SK-N-MC (cell line): ENCODE measurements at regions not wholly inside any gene's neighbourhood (a gene's known extent, or its start where the extent isn't known, plus 50 kb on each side); places are given as distances from the start of the nearest gene placed in this dataset.

Experiments
- DNase-seq: peaks from one replicate; pipeline ENCODE4 v3.0.0-alpha.2; 2011; ENCODE audit warnings: low read depth, low spot score
- H3K27ac ChIP-seq: fragments of 200-600 bp; sonication (generic); 2 replicates; pipeline ENCODE4 v1.5.1; 2016; ENCODE audit warnings: mixed run types
- H3K36me3 ChIP-seq: fragments of 200-600 bp; sonication (generic); 2 replicates; pipeline ENCODE4 v1.6.1; 2017; ENCODE audit warnings: antibody characterized with exemption, low read length, mixed read lengths; ENCODE audit not compliant: insufficient read depth
- H3K4me3 ChIP-seq: fragments of 200-600 bp; sonication (generic); 2 replicates; pipeline ENCODE4 v1.5.1; 2016
- H3K9ac ChIP-seq: fragments of 200-600 bp; sonication (generic); 2 replicates; pipeline ENCODE4 v1.8.0; 2017; ENCODE audit warnings: mixed run types, mixed read lengths; ENCODE audit not compliant: insufficient read length
- H3K9me3 ChIP-seq: fragments of 200-600 bp; sonication (generic); 2 replicates; pipeline ENCODE4 v1.6.1; 2017; ENCODE audit warnings: low read depth, mild to moderate bottlenecking, antibody characterized with exemption, low read length, moderate library complexity, mixed read lengths
- EZH2 ChIP-seq: fragments of 200-600 bp; sonication (generic); IDR thresholded peaks from one replicate; pipeline ENCODE4 v1.6.1; 2017; ENCODE audit warnings: antibody characterized with exemption
- FOXP2 ChIP-seq: optimal IDR thresholded peaks from 2 replicates; pipeline ENCODE3; 2011; ENCODE audit warnings: mild to moderate bottlenecking, moderate library complexity; ENCODE audit not compliant: insufficient read depth; ENCODE audit errors: extremely low read length, control extremely low read depth
- POLR2AphosphoS5 ChIP-seq: IDR thresholded peaks from 2 replicates; pipeline ENCODE4 v1.6.1; 2012; ENCODE audit warnings: mild to moderate bottlenecking, low read depth, low read length, borderline replicate concordance

GRCh38 chr2:180314086-180314485, 307.0 kb upstream of the CWC22 start:
- TF ChIP-seq FOXP2 (no peak), POLR2AphosphoS5 (no peak), EZH2 (no peak)
- DNase-seq = no peak

GRCh38 chr2:180312542-180312941, 305.4 kb upstream of the CWC22 start:
- no peak overlapping the region for H3K27ac ChIP-seq
- H3K4me3 ChIP-seq = no peak overlapping the region
- no peaks in the 10 kb centered on the region for H3K9me3 ChIP-seq
- DNase-seq = no peak
- H3K36me3 ChIP-seq = no peaks in the 10 kb centered on the region
- TF ChIP-seq EZH2 (no peak), POLR2AphosphoS5 (no peak), FOXP2 (no peak)
- no peak overlapping the region for H3K9ac ChIP-seq

More at GRCh38 chr2:180314086-180314485, 307.0 kb upstream of the CWC22 start:
- H3K9ac ChIP-seq = no peak overlapping the region
- H3K9me3 ChIP-seq = no peaks in the 10 kb centered on the region
- no peak overlapping the region for H3K27ac ChIP-seq
- H3K4me3 ChIP-seq = no peak overlapping the region
- H3K36me3 ChIP-seq = no peaks in the 10 kb centered on the region

- no peak for TF ChIP-seq EZH2
- DNase-seq = no peak
These were observed 300.0 kb upstream of the CWC22 start for GRCh38 chr2:180307096-180307495.

GRCh38 chr2:180306346-180306745, 299.2 kb upstream of the CWC22 start:
- H3K9me3 ChIP-seq = no peaks in the 10 kb centered on the region
- no peak for DNase-seq
- no peak overlapping the region for H3K9ac ChIP-seq
- no peak overlapping the region for H3K27ac ChIP-seq
- no peak overlapping the region for H3K4me3 ChIP-seq
- TF ChIP-seq POLR2AphosphoS5 = no peak
- no peak for TF ChIP-seq FOXP2
- no peak for TF ChIP-seq EZH2
- H3K36me3 ChIP-seq = no peaks in the 10 kb centered on the region

More at GRCh38 chr2:180307096-180307495, 300.0 kb upstream of the CWC22 start:
- Histone ChIP-seq H3K27ac (no peak overlapping the region), H3K4me3 (no peak overlapping the region), H3K36me3 (no peaks in the 10 kb centered on the region), H3K9ac (no peak overlapping the region), H3K9me3 (no peaks in the 10 kb centered on the region)

- no peak for DNase-seq
- TF ChIP-seq POLR2AphosphoS5 (no peak), EZH2 (no peak), FOXP2 (no peak)
- H3K27ac ChIP-seq = no peak overlapping the region
- no peak overlapping the region for H3K9ac ChIP-seq
- H3K4me3 ChIP-seq = no peak overlapping the region
- H3K36me3 ChIP-seq = no peaks in the 10 kb centered on the region
- H3K9me3 ChIP-seq = no peaks in the 10 kb centered on the region
These were observed 284.7 kb upstream of the CWC22 start for GRCh38 chr2:180291552-180292421.

- no peaks in the 10 kb centered on the region for H3K9me3 ChIP-seq
- H3K9ac ChIP-seq = no peak overlapping the region
- H3K4me3 ChIP-seq = no peak overlapping the region
- TF ChIP-seq POLR2AphosphoS5 = no peak
- no peak for TF ChIP-seq FOXP2
- TF ChIP-seq EZH2 = no peak
- H3K27ac ChIP-seq = no peak overlapping the region
- no peaks in the 10 kb centered on the region for H3K36me3 ChIP-seq
- DNase-seq = no peak
These were observed 284.0 kb upstream of the CWC22 start for GRCh38 chr2:180291060-180291459.

- Histone ChIP-seq H3K9me3 (no peaks in the 10 kb centered on the region), H3K27ac (no peak overlapping the region), H3K36me3 (no peaks in the 10 kb centered on the region), H3K9ac (no peak overlapping the region), H3K4me3 (no peak overlapping the region)
- DNase-seq = no peak
- TF ChIP-seq FOXP2 (no peak), EZH2 (no peak), POLR2AphosphoS5 (no peak)
These were observed 282.5 kb upstream of the CWC22 start for GRCh38 chr2:180289627-180290026.

GRCh38 chr2:180279581-180279980, 272.5 kb upstream of the CWC22 start:
- Histone ChIP-seq H3K36me3 (no peaks in the 10 kb centered on the region), H3K9me3 (no peaks in the 10 kb centered on the region), H3K9ac (no peak overlapping the region), H3K4me3 (no peak overlapping the region), H3K27ac (no peak overlapping the region)
- TF ChIP-seq EZH2 = no peak
- no peak for TF ChIP-seq FOXP2
- TF ChIP-seq POLR2AphosphoS5 = no peak
- DNase-seq = no peak

GRCh38 chr2:180276733-180277132, 269.6 kb upstream of the CWC22 start:
- H3K27ac ChIP-seq = no peak overlapping the region
- H3K9me3 ChIP-seq = no peaks in the 10 kb centered on the region
- H3K36me3 ChIP-seq = no peaks in the 10 kb centered on the region
- no peak for DNase-seq
- no peak overlapping the region for H3K4me3 ChIP-seq
- TF ChIP-seq FOXP2 (no peak), POLR2AphosphoS5 (no peak), EZH2 (no peak)
- no peak overlapping the region for H3K9ac ChIP-seq
